CD14-positive monocyte (primary cell): ENCODE measurements at regions not wholly inside any gene's neighbourhood (a gene's known extent, or its start where the extent isn't known, plus 50 kb on each side); places are given as distances from the start of the nearest gene placed in this dataset.

Experiments
- DNase-seq, 3 donors: peaks; one replicate each; pipeline ENCODE4 v3.0.0-alpha.2; 2011 to 2022
- H2AFZ ChIP-seq: 2 replicates; pipeline ENCODE4 v1.6.0; 2012; ENCODE audit warnings: mild to moderate bottlenecking, low read depth, low read length, inconsistent platforms; ENCODE audit not compliant: insufficient read depth, poor library complexity, severe bottlenecking
- H3K27ac ChIP-seq, 2 donors: 1 replicate in 1 of 2; 2 replicates in 1 of 2; pipeline ENCODE4 v1.5.1; 2012 to 2013; ENCODE audit warnings: low read length in 2 of 2, control low read depth in 1 of 2, inconsistent platforms in 1 of 2, low read depth in 1 of 2, mild to moderate bottlenecking in 1 of 2
- H3K27me3 ChIP-seq, 2 donors: one replicate each; pipeline versions ENCODE4 v1.6.0 to v1.6.1; 2011 to 2013; ENCODE audit warnings: low read length in 2 of 2; ENCODE audit not compliant: control insufficient read depth in 2 of 2, insufficient read depth in 2 of 2
- H3K36me3 ChIP-seq, 2 donors: replicated peaks in 1 of 2; 1 replicate in 1 of 2; 2 replicates in 1 of 2; pipeline versions ENCODE4 v1.5.1 to v1.6.1; 2012 to 2013; ENCODE audit warnings: low read length in 2 of 2, control low read depth in 1 of 2, inconsistent platforms in 1 of 2, mild to moderate bottlenecking in 1 of 2; ENCODE audit not compliant: insufficient read depth in 2 of 2, control insufficient read depth in 1 of 2
- H3K4me1 ChIP-seq, 2 donors: 1 replicate in 1 of 2; 2 replicates in 1 of 2; pipeline versions ENCODE4 v1.5.1 to v1.6.1; 2012 to 2013; ENCODE audit warnings: low read length in 2 of 2, control low read depth in 1 of 2, inconsistent platforms in 1 of 2, mild to moderate bottlenecking in 1 of 2, moderate library complexity in 1 of 2; ENCODE audit not compliant: insufficient read depth in 2 of 2, control insufficient read depth in 1 of 2
- H3K4me2 ChIP-seq: replicated peaks from 2 replicates; pipeline ENCODE3; 2012; ENCODE audit warnings: low read length, moderate library complexity, mild to moderate bottlenecking; ENCODE audit not compliant: poor library complexity, severe bottlenecking; ENCODE audit errors: extremely low read depth
- H3K4me3 ChIP-seq, 3 experiments: fragments of 200-600 bp in 1 of 3; sonication (generic) in 1 of 3; replicated peaks in 1 of 3; 1 replicate in 2 of 3; 2 replicates in 1 of 3; pipeline ENCODE4 v1.5.1; 2011 to 2013; ENCODE audit warnings: low read length in 3 of 3, mild to moderate bottlenecking in 3 of 3, control low read depth in 2 of 3, low read depth in 2 of 3, inconsistent platforms in 1 of 3, moderate library complexity in 1 of 3
- H3K79me2 ChIP-seq: 2 replicates; pipeline ENCODE4 v1.6.0; 2012; ENCODE audit warnings: mild to moderate bottlenecking, control low read depth, inconsistent platforms, low read length, moderate library complexity; ENCODE audit not compliant: insufficient read depth
- H3K9ac ChIP-seq: 2 replicates; pipeline ENCODE4 v1.6.0; 2017; ENCODE audit warnings: low read length, mild to moderate bottlenecking; ENCODE audit not compliant: insufficient read depth, poor library complexity, severe bottlenecking
- H3K9me3 ChIP-seq, 2 donors: replicated peaks in 1 of 2; 1 replicate in 1 of 2; 2 replicates in 1 of 2; pipeline versions ENCODE4 v1.5.1 to v1.6.1; 2012 to 2013; ENCODE audit warnings: low read length in 2 of 2, control low read depth in 1 of 2; ENCODE audit not compliant: control insufficient read depth in 1 of 2, insufficient read depth in 1 of 2
- H4K20me1 ChIP-seq: 2 replicates; pipeline ENCODE4 v1.6.0; 2012; ENCODE audit warnings: mild to moderate bottlenecking, low read length, control low read depth, moderate library complexity; ENCODE audit not compliant: insufficient read depth
- H3K27ac Mint-ChIP-seq, 7 donors: one replicate each; pipeline ENCODE4 v1.8.0; 2020; ENCODE audit warnings: mild to moderate bottlenecking in 7 of 7, mixed read lengths in 7 of 7, moderate library complexity in 6 of 7, inconsistent platforms in 2 of 7
- H3K27me3 Mint-ChIP-seq, 3 donors: one replicate each; pipeline ENCODE4 v1.8.0; 2021 to 2022; ENCODE audit warnings: low read depth in 3 of 3, mild to moderate bottlenecking in 3 of 3, mixed read lengths in 3 of 3, moderate library complexity in 3 of 3, inconsistent platforms in 1 of 3
- H3K36me3 Mint-ChIP-seq, 2 donors: one replicate each; pipeline ENCODE4 v1.8.0; 2020; ENCODE audit warnings: mixed read lengths in 2 of 2, inconsistent platforms in 1 of 2, mild to moderate bottlenecking in 1 of 2
- H3K4me1 Mint-ChIP-seq: one replicate; pipeline ENCODE4 v1.8.0; 2020; ENCODE audit warnings: mild to moderate bottlenecking, mixed read lengths
- H3K4me3 Mint-ChIP-seq, 2 donors: one replicate each; pipeline ENCODE4 v1.8.0; 2020; ENCODE audit warnings: mild to moderate bottlenecking in 2 of 2, mixed read lengths in 2 of 2, moderate library complexity in 1 of 2
- H3K9me3 Mint-ChIP-seq, 7 donors: one replicate each; pipeline ENCODE4 v1.8.0; 2020 to 2022; ENCODE audit warnings: mixed read lengths in 7 of 7, mild to moderate bottlenecking in 6 of 7, moderate library complexity in 6 of 7, inconsistent platforms in 2 of 7
- CTCF ChIP-seq: fragments of 200-600 bp; IDR thresholded peaks from one replicate; pipeline ENCODE4 v1.8.0; 2022; ENCODE audit warnings: antibody characterized with exemption, mild to moderate bottlenecking
- WGBS: methylation state at CpG from one replicate; pipeline ENCODE4 v1.1.5; 2013; ENCODE audit warnings: missing lambda C conversion rate; ENCODE audit not compliant: insufficient coverage; 5-methylcytosine and 5-hydroxymethylcytosine counted together
- intact Hi-C, 2 donors: fragments of 100-400 bp; cut with micrococcal nuclease; formaldehyde crosslinking; loops; one replicate each; pipeline versions ENCODE4 v1.15.0 to v1.15.1; 2023

DNA sequence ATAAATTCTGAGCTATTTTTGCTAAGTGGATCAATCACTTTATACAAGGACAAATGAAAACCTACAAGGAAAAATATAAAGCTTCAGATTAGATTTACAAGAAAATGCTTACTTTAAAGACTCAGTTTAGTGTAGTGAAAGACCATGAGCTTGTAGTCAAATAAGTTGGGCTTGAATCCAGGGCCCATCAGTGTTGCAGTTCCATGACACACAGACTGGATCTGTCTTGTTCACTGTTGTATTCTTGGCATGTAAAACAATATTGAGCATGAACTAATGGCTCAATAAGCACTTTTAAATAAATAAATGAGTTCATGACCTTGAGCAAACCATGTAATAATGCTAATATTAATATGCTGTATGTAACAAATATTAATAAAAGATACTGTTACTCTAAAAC lies 164.6 kb upstream of the KCND2 start:
- Histone ChIP-seq H3K4me3 (no peak overlapping the region), H3K27me3 (no peaks in the 10 kb centered on the region), H3K9me3 (peaks cover 0 to 5% of the 10 kb centered on the region in 2 donors), H3K27ac (no peak overlapping the region), H3K4me1 (no peaks in the 10 kb centered on the region), H4K20me1 (no peaks in the 10 kb centered on the region), H3K79me2 (no peaks in the 10 kb centered on the region), H3K36me3 (no peaks in the 10 kb centered on the region), H3K9ac (no peak overlapping the region), H3K4me2 (no peak overlapping the region), H2AFZ (no peak overlapping the region)
- no peaks in the 10 kb centered on the region for H3K27me3 Mint-ChIP-seq
- H3K9me3 Mint-ChIP-seq = peaks cover 1 to 9% (median 7%) of the 10 kb centered on the region in 7 donors
- H3K27ac Mint-ChIP-seq = no peak overlapping the region
- no peak for DNase-seq
- no peaks in the 10 kb centered on the region for H3K4me1 Mint-ChIP-seq
- intact Hi-C loops = no loop called here
- H3K36me3 Mint-ChIP-seq = no peaks in the 10 kb centered on the region
- no peak for TF ChIP-seq CTCF
- no peak overlapping the region for H3K4me3 Mint-ChIP-seq

DNA sequence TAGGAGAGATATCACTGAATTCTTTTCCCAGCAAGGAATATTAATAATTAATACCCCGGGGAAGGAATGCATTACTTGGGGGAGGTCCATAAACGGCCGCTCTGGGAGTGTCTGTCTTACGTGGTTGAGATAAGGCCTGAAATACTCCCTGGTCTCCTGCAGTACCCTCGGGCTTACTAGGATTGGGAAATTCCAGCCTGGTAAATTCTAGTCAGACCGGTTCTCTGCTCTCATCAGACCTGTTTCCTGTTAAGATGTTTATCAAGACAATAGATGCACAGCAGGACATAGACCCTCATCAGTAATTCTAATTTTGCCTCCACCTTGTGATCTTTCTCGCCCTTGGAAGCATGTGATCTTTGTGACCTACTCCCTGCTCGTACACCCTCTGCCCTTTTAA lies 162.8 kb upstream of the KCND2 start:
- peaks cover 0 to 12% of the 10 kb centered on the region in 2 donors for H3K9me3 ChIP-seq
- H3K9ac ChIP-seq = no peak overlapping the region
- no peaks in the 10 kb centered on the region for H3K36me3 ChIP-seq
- intact Hi-C loops = no loop called here
- Mint-ChIP-seq H3K36me3 (no peaks in the 10 kb centered on the region), H3K4me1 (no peaks in the 10 kb centered on the region), H3K27me3 (no peaks in the 10 kb centered on the region), H3K27ac (no peak overlapping the region), H3K4me3 (no peak overlapping the region), H3K9me3 (peaks cover 1 to 10% (median 6%) of the 10 kb centered on the region in 7 donors)
- 81% methylated on average over 5 of the region's 8 CpGs for WGBS
- no peak for TF ChIP-seq CTCF
- no peak for DNase-seq
- no peak overlapping the region for H3K4me3 ChIP-seq
- H3K4me1 ChIP-seq = no peaks in the 10 kb centered on the region
- H2AFZ ChIP-seq = no peak overlapping the region
- H3K27ac ChIP-seq = no peak overlapping the region
- no peaks in the 10 kb centered on the region for H4K20me1 ChIP-seq
- no peaks in the 10 kb centered on the region for H3K27me3 ChIP-seq
- H3K79me2 ChIP-seq = no peaks in the 10 kb centered on the region
- H3K4me2 ChIP-seq = no peak overlapping the region
